ENCODE measurements at regions not wholly inside any gene's neighbourhood (a gene's known extent, or its start where the extent isn't known, plus 50 kb on each side); places are given as distances from the start of the nearest gene placed in this dataset.

DNA sequence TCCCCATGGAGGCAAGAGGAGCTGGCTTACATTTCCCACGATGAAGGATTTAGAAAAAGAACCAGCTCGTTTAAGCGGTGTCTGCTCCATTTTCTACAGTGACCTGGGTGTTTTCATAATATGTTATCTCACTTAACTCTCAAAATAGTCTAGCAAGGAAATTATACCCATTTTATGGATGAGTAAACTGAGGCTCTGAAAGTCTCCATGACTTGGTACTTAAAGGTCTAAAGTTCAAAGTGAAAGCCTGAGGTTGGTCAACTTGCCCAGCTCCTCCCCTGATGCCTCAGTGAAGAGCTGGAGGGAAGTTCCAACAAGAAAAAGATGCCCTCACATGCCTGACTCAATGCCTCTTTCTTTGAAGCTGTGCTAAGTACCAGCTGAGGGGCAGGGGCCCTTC is 232.0 kb downstream of the CBLN1 start:
- TF ChIP-seq, protein P1, sequence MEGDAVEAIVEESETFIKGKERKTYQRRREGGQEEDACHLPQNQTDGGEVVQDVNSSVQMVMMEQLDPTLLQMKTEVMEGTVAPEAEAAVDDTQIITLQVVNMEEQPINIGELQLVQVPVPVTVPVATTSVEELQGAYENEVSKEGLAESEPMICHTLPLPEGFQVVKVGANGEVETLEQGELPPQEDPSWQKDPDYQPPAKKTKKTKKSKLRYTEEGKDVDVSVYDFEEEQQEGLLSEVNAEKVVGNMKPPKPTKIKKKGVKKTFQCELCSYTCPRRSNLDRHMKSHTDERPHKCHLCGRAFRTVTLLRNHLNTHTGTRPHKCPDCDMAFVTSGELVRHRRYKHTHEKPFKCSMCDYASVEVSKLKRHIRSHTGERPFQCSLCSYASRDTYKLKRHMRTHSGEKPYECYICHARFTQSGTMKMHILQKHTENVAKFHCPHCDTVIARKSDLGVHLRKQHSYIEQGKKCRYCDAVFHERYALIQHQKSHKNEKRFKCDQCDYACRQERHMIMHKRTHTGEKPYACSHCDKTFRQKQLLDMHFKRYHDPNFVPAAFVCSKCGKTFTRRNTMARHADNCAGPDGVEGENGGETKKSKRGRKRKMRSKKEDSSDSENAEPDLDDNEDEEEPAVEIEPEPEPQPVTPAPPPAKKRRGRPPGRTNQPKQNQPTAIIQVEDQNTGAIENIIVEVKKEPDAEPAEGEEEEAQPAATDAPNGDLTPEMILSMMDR (IDR thresholded peaks at IDR 0.05 in 2 of 3, conservative IDR thresholded peaks at IDR 0.05 in 1 of 3; ENCODE audit: borderline replicate concordance in 1 of 3, insufficient read depth in 1 of 3, low read depth in 2 of 3, low read length in 2 of 3), result no peak
- no peak for TF ChIP-seq SIN3A (IDR thresholded peaks at IDR 0.05; ENCODE audit: low read depth)
- no peak for TF ChIP-seq POLR2AphosphoS5 (IDR thresholded peaks at IDR 0.05; ENCODE audit: low read depth, low read length)
- TF ChIP-seq, protein P2, sequence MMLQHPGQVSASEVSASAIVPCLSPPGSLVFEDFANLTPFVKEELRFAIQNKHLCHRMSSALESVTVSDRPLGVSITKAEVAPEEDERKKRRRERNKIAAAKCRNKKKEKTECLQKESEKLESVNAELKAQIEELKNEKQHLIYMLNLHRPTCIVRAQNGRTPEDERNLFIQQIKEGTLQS (IDR thresholded peaks at IDR 0.05), result no peak
- TF ChIP-seq, protein P3, sequence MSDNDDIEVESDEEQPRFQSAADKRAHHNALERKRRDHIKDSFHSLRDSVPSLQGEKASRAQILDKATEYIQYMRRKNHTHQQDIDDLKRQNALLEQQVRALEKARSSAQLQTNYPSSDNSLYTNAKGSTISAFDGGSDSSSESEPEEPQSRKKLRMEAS (IDR thresholded peaks at IDR 0.05), result no peak
- TF ChIP-seq SRF (IDR thresholded peaks at IDR 0.05; ENCODE audit: low read depth), result no peak
- no peak for TF ChIP-seq JUND (IDR thresholded peaks at IDR 0.05)
- no peak for TF ChIP-seq POLR2A (IDR thresholded peaks at IDR 0.05; ENCODE audit: borderline replicate concordance, extremely low read depth, insufficient read depth, insufficient read length)
- no peak for TF ChIP-seq RAD21 (IDR thresholded peaks at IDR 0.05; ENCODE audit: low read depth)
